GM12878 (cell line): ENCODE measurements at regions not wholly inside any gene's neighbourhood (a gene's known extent, or its start where the extent isn't known, plus 50 kb on each side); places are given as distances from the start of the nearest gene placed in this dataset.

ENCODE experiments used
- CBFB ChIP-seq: IDR thresholded peaks from 2 replicates; pipeline ENCODE4 v1.6.1; 2016; ENCODE audit warnings: antibody characterized with exemption, low read depth
- MAX ChIP-seq: IDR thresholded peaks from 2 replicates; pipeline ENCODE4 v1.6.1; 2012; ENCODE audit warnings: low read depth, low read length, improper control_type of control experiment
- MTA3 ChIP-seq: IDR thresholded peaks from 2 replicates; pipeline ENCODE4 v1.6.1; 2012; ENCODE audit warnings: low read length, inconsistent platforms, borderline replicate concordance
- NFYB ChIP-seq: IDR thresholded peaks from 2 replicates; pipeline ENCODE4 v1.6.1; 2011; ENCODE audit warnings: low read depth, mild to moderate bottlenecking, low read length, improper control_type of control experiment, moderate library complexity; ENCODE audit not compliant: insufficient read depth
- POLR2AphosphoS5 ChIP-seq: IDR thresholded peaks from 2 replicates; pipeline ENCODE4 v1.6.1; 2011; ENCODE audit warnings: mild to moderate bottlenecking, low read length, inconsistent platforms
- RAD21 ChIP-seq: IDR thresholded peaks from 2 replicates; pipeline ENCODE4 v1.6.1; 2011; ENCODE audit warnings: mild to moderate bottlenecking, low read depth, low read length, moderate library complexity; ENCODE audit not compliant: insufficient read depth
- USF1 ChIP-seq: IDR thresholded peaks from 2 replicates; pipeline ENCODE4 v1.6.1; 2011; ENCODE audit warnings: borderline replicate concordance, low read depth, mild to moderate bottlenecking, moderate library complexity, mixed read lengths, low read length; ENCODE audit not compliant: insufficient read depth; ENCODE audit errors: extremely low read length

- TF ChIP-seq USF1 (no peak), MTA3 (no peak), CBFB (no peak), NFYB (no peak), RAD21 (no peak), POLR2AphosphoS5 (no peak), MAX (no peak)
Measured at GRCh38 chr9:105052346-105052745, 124.4 kb upstream of the ABCA1 start.
